ENCODE measurements at regions not wholly inside any gene's neighbourhood (a gene's known extent, or its start where the extent isn't known, plus 50 kb on each side); places are given as distances from the start of the nearest gene placed in this dataset.

DNA sequence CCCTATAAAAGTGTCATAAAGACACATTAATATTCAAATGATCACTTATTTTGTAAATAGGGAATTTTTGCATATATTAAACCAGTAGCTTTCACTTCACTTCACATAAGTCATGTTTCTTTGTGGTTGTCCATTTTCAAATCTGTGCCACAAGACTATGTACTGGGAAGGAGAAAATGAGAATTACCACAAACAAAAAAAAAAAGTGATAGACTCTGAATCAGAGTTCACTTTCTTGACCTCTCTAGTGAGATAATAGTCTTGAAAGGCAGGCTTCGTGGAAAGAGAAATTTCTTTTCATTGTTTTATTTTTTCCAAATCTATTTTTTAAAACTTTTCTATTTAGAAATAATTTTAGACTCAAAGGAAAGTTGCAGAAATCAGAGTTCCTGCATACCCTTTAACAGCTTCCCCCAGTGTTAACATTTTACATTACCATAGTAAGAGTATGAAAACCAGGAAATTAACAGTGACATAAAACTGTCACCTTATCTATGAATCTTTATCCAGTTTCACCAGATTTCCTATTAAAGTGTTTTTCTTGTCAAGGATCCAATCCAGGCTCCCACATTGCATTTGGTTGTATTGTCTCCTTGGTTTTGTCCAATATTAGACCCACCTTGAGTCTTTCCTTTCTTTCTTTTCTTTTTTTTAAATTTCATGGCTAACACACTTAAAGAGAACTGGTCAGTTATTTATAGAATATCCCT is 215.4 kb upstream of the PGRMC2 start:
- TF ChIP-seq, protein P1, sequence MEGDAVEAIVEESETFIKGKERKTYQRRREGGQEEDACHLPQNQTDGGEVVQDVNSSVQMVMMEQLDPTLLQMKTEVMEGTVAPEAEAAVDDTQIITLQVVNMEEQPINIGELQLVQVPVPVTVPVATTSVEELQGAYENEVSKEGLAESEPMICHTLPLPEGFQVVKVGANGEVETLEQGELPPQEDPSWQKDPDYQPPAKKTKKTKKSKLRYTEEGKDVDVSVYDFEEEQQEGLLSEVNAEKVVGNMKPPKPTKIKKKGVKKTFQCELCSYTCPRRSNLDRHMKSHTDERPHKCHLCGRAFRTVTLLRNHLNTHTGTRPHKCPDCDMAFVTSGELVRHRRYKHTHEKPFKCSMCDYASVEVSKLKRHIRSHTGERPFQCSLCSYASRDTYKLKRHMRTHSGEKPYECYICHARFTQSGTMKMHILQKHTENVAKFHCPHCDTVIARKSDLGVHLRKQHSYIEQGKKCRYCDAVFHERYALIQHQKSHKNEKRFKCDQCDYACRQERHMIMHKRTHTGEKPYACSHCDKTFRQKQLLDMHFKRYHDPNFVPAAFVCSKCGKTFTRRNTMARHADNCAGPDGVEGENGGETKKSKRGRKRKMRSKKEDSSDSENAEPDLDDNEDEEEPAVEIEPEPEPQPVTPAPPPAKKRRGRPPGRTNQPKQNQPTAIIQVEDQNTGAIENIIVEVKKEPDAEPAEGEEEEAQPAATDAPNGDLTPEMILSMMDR (IDR thresholded peaks at IDR 0.05; ENCODE audit: insufficient read depth, low read length, severe bottlenecking), result no peak
- no peak overlapping the region for H3K4me3 ChIP-seq (ENCODE audit: low read depth, low read length)
- H3K27me3 ChIP-seq (ENCODE audit: control insufficient read depth, insufficient read depth, low read length), result no peaks in the 10 kb centered on the region
- FAIRE-seq (no peak), DNase-seq (ENCODE audit: low read depth) (no peak)
- no peaks in the 10 kb centered on the region for H3K36me3 ChIP-seq (ENCODE audit: control insufficient read depth, insufficient read depth, low read length)

DNA sequence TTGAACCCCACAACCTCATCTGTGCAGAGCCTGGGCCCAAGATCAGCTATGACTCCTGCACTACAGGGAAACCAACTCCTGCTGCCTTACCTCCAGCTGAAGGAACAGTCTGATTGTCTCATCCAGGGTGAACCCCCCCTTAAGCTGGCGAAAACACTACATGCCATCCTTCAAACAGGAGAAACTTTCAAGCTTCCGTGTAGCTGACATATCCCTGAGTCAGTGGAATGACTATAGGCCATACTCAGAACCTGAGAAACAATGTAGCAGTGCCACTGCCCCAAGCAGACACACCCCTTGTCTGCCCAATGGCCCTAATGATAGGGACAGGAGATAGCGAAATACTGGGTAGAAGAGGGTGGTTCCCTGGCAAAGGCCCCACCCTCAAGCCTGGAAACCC is 213.6 kb upstream of the PGRMC2 start:
- TF ChIP-seq, protein P1 (IDR thresholded peaks at IDR 0.05; ENCODE audit: insufficient read depth, low read length, severe bottlenecking), result no peak

DNA sequence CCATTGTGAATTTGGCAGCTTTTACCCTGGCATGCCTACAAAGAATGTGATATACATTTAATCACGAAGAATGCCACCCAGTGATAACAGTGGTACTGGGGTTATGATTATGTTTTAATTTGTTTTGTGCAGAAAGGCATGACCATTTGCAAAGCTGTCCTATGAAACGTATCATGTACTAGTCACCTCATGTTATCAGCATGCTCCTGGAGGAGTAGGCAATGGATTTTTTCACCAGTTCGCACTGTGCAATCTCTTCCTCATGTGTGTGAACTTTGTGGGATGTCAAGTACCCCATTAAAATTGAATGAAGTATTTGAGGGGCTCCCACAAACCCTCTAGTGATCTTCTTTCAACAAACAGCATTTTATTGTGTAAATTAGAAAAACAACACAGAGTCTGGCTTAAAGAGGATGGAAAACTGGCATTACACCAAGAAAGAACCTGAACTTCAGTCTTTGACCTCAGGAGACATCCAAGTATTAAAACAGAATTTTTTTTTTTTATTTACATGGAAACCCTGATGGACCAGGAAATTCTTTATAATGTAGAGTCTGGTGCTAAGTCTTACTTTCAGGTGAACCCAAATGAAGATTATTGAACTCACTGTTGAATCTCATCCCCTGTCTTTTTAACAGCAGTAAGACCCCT is 200.6 kb upstream of the PGRMC2 start:
- Histone ChIP-seq H3K4me3 (ENCODE audit: low read depth, low read length) (no peak overlapping the region), H3K36me3 (ENCODE audit: control insufficient read depth, insufficient read depth, low read length) (no peaks in the 10 kb centered on the region), H3K27me3 (ENCODE audit: control insufficient read depth, insufficient read depth, low read length) (no peaks in the 10 kb centered on the region)
- no peak for FAIRE-seq
- TF ChIP-seq, protein P1 (IDR thresholded peaks at IDR 0.05; ENCODE audit: insufficient read depth, low read length, severe bottlenecking), result no peak
- no peak for DNase-seq (ENCODE audit: low read depth)

More for the DNA sequence above, 213.6 kb upstream of the PGRMC2 start:
- DNase-seq (ENCODE audit: low read depth), result no peak
- peak; percentile 72 for FAIRE-seq
- Histone ChIP-seq H3K4me3 (ENCODE audit: low read depth, low read length) (no peak overlapping the region), H3K27me3 (ENCODE audit: control insufficient read depth, insufficient read depth, low read length) (no peaks in the 10 kb centered on the region), H3K36me3 (ENCODE audit: control insufficient read depth, insufficient read depth, low read length) (no peaks in the 10 kb centered on the region)

DNA sequence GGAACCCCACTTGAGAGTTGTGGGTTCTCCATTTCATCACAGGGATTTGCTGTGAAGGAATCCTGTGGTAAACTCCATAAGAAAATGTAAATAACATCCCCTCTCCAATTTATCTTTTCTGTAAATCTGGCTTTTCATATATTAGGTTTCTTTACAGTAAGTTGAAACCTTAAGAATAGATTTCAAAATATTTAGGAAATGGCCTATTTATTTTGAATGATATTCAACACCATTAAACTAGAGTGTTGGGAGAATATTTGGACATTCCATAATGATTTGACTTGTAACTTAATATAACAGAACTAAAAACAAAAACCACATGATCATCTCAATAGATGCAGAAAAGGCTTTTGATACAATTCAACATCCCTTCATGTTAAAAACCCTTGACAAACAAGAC is 197.3 kb upstream of the PGRMC2 start:
- DNase-seq (ENCODE audit: low read depth) (no peak), FAIRE-seq (no peak)
- no peaks in the 10 kb centered on the region for H3K27me3 ChIP-seq (ENCODE audit: control insufficient read depth, insufficient read depth, low read length)
- no peaks in the 10 kb centered on the region for H3K36me3 ChIP-seq (ENCODE audit: control insufficient read depth, insufficient read depth, low read length)
- TF ChIP-seq, protein P1 (IDR thresholded peaks at IDR 0.05; ENCODE audit: insufficient read depth, low read length, severe bottlenecking), result no peak
- no peak overlapping the region for H3K4me3 ChIP-seq (ENCODE audit: low read depth, low read length)

DNA sequence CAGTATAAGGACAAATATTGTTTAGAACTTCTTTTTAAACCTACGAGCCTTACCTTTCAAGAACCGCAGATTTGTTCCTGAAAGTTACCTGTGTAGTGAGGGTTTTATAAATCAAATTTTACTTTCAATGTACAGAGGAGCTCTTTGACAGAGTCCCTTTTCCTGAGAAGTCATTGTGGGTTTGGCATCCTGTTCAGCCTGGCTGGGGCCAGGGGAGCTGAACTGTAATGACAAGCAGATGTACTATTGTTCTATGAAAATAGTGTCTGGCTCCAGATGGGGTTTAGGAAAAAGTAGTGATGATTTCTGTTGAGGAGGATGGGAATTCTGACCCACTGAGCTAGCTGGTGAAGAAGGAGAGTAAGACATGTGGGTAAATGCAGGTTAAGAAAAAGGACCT is 196.2 kb upstream of the PGRMC2 start:
- Histone ChIP-seq H3K4me3 (ENCODE audit: low read depth, low read length) (no peak overlapping the region), H3K36me3 (ENCODE audit: control insufficient read depth, insufficient read depth, low read length) (no peaks in the 10 kb centered on the region), H3K27me3 (ENCODE audit: control insufficient read depth, insufficient read depth, low read length) (no peaks in the 10 kb centered on the region)
- TF ChIP-seq, protein P1 (IDR thresholded peaks at IDR 0.05; ENCODE audit: insufficient read depth, low read length, severe bottlenecking), result no peak
- FAIRE-seq, result no peak
- DNase-seq (ENCODE audit: low read depth), result no peak

Data from bronchial epithelial cell (primary cell).